Pancreas (tissue), 10 donors: ENCODE measurements at regions not wholly inside any gene's neighbourhood (a gene's known extent, or its start where the extent isn't known, plus 50 kb on each side); places are given as distances from the start of the nearest gene placed in this dataset.

ENCODE experiments used
- ATAC-seq, 4 donors: fragments of 200-7000 bp; cut with Tn5 transposase; one replicate each; pipeline versions ENCODE4 v1.8.0 to v1.9.1; 2020; ENCODE audit warnings: mild to moderate bottlenecking in 4 of 4, moderate library complexity in 4 of 4
- DNase-seq, 6 donors: peaks; one replicate each; pipeline ENCODE4 v3.0.0-alpha.2; 2020
- FAIRE-seq: peaks from 2 replicates; lab custom pipeline; 2012; peaks lifted over from hg19 to GRCh38; lab: Jason Lieb, UNC
- H3K27ac ChIP-seq, 4 donors: fragments of 200-600 bp; sonication (generic); 1 replicate in 3 of 4; 2 replicates in 1 of 4; pipeline versions ENCODE4 v1.5.0 to v1.8.0; 2020
- H3K27me3 ChIP-seq, 4 donors: fragments of 200-600 bp; one replicate each; pipeline ENCODE4 v1.8.0; 2021
- H3K36me3 ChIP-seq, 3 donors: fragments of 200-600 bp; sonication (generic) in 1 of 3; one replicate each; pipeline versions ENCODE4 v1.5.0 to v1.8.0; 2020 to 2021
- H3K4me1 ChIP-seq, 3 donors: fragments of 200-600 bp; one replicate each; pipeline ENCODE4 v1.8.0; 2021
- H3K4me3 ChIP-seq, 4 donors: fragments of 200-600 bp; sonication (generic) in 2 of 4; one replicate each; pipeline versions ENCODE4 v1.5.0 to v1.8.0; 2020 to 2021
- H3K9me3 ChIP-seq, 4 donors: fragments of 200-600 bp; one replicate each; pipeline ENCODE4 v1.8.0; 2021
- WGBS, 2 donors: extraction: QIAGEN DNeasy Blood & Tissue Kit; methylation state at CpG; one replicate each; pipeline ENCODE4 v1.1.7; 2013; 5-methylcytosine and 5-hydroxymethylcytosine counted together
- intact Hi-C, 3 donors: fragments of 100-400 bp; cut with DNase I; formaldehyde crosslinking; loops; one replicate each; pipeline versions ENCODE4 v1.11.1 to v1.14.2; 2022
- TF ChIP-seq, protein P1 (sequence below), 4 donors: fragments of 200-600 bp; sonication (generic) in 3 of 4; IDR thresholded peaks; one replicate each; pipeline versions ENCODE4 v1.5.0 to v1.8.0; 2021; ENCODE audit warnings: antibody characterized with exemption in 4 of 4
- donor health status: healthy with polysubstance abuse.
- donor health status: DM: no; HTN: no; CAD: no; lungs with moderate emphysema.
- donor health status: DM: no; HTN: no; CAD: no.
- donor health status: control.
- donor health status: control.
- donor health status: Bipolar disorder and iron deficiency.
- donor health status: DM: yes; HTN: yes; CAD: no.
- donor health status: DM: no; HTN: no; CAD: no.
- donor health status: DM: no; HTN: no; CAD: no.
- donor health status: DM: yes; HTN: yes; CAD: no.

DNA sequence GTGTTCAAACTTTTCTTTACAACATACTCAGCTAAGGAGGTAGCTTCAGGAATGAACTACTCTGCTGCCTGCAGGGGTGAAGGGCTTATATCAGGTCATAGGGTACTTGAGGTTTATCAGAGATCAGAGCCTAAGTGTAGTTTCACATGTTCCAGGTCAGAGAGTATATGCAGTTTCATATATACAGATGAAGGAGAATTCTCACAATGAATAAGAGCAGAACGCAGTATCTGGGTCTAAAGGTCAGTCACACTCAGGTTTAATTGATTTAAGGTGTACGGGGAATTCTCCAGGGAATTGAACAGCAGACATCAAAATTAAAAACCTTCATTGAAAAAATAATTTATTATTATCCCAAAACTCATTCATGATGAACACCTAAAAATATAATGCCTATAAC lies 700.6 kb downstream of the TECRL start:
- no peak for DNase-seq
- 9 to 11% methylated on average over 2 of the region's 2 CpGs for WGBS, 2 donors
- Histone ChIP-seq H3K27me3 (no peaks in the 10 kb centered on the region), H3K36me3 (no peaks in the 10 kb centered on the region), H3K9me3 (no peaks in the 10 kb centered on the region), H3K4me1 (no peaks in the 10 kb centered on the region), H3K27ac (no peak overlapping the region), H3K4me3 (no peak overlapping the region)
- intact Hi-C loops: no loop called here
- no peak for ATAC-seq
- TF ChIP-seq, protein P1, sequence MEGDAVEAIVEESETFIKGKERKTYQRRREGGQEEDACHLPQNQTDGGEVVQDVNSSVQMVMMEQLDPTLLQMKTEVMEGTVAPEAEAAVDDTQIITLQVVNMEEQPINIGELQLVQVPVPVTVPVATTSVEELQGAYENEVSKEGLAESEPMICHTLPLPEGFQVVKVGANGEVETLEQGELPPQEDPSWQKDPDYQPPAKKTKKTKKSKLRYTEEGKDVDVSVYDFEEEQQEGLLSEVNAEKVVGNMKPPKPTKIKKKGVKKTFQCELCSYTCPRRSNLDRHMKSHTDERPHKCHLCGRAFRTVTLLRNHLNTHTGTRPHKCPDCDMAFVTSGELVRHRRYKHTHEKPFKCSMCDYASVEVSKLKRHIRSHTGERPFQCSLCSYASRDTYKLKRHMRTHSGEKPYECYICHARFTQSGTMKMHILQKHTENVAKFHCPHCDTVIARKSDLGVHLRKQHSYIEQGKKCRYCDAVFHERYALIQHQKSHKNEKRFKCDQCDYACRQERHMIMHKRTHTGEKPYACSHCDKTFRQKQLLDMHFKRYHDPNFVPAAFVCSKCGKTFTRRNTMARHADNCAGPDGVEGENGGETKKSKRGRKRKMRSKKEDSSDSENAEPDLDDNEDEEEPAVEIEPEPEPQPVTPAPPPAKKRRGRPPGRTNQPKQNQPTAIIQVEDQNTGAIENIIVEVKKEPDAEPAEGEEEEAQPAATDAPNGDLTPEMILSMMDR (IDR thresholded peaks at IDR 0.05): no peak
- no peak for FAIRE-seq

DNA sequence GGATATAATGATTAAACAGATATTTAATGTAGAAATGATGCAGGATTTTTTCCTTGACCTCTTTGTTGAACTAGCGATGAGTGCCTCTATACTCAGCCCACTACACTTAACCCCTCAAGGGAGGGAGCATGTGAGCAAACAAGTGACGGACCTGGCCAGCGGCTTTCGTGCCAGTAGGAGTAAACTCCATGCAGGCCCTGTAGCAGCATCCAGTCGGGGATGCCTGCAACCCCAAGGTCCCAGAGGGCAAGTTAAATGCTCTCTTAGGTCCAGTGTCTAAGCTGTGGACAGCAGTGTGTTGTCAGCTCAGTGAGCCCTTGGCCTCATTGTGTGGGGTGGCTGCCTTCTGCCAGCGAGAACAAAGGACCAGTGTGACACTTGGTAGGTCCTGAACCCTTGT lies 708.7 kb downstream of the TECRL start:
- Histone ChIP-seq H3K27ac (no peak overlapping the region), H3K4me3 (no peak overlapping the region), H3K4me1 (no peaks in the 10 kb centered on the region), H3K36me3 (no peaks in the 10 kb centered on the region), H3K9me3 (no peaks in the 10 kb centered on the region), H3K27me3 (no peaks in the 10 kb centered on the region)
- FAIRE-seq (no peak), ATAC-seq (no peak), DNase-seq (peak in 1 of 6 donors; percentile 10)
- TF ChIP-seq, protein P1 (IDR thresholded peaks at IDR 0.05): no peak
- intact Hi-C loops: no loop called here
- 59 to 75% methylated on average over 6 of the region's 6 CpGs for WGBS, 2 donors

DNA sequence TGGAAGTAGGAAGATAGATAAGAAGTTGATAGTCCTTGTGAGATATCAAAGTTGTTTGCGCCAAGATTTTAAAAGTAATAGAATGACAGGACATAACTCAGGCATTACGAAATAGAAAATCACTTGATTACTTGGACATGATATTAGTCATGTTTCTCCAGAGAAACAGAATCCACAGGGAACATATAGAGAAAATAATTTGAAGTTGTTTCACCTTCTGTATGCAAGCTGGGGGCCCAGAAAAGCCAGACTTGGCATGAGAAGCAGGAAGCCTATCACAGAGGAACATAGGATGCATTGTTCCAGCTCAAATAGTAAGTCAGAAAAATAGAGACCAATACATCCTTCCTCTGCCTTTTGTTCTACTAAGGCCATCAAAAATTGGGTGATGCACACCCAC lies 715.9 kb downstream of the TECRL start:
- TF ChIP-seq, protein P1 (IDR thresholded peaks at IDR 0.05): no peak
- 54 to 67% methylated on average over 2 of the region's 2 CpGs for WGBS, 2 donors
- no peak for ATAC-seq

DNA sequence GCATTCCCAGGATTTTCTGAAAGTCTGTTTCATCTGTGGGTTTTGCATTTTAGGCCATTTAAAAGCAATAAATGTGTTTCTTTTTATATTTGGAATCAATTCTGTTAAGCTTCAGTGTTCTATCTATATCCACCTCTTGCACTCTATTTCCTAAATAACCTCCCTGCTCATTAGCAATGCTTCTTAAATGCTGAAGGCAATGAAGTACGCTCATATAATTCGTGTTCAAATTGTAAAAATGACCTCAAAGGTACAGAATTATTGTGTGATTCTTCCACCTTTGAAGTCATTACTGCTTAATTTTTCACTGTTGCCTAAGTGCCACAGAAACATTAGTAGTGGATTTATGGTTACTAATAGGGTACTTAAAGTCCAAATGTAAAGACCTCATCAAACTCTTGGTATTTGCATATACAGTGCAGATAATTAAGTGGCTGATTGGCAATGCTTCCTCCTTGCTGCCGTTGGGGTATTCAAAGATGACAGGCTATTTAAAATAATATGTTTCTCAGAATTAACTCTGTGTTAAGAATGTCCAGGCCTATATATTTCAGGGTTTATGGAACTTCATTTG lies 730.8 kb downstream of the TECRL start:
- WGBS, 2 donors: 44 to 45% methylated on average over 3 of the region's 3 CpGs
- Histone ChIP-seq H3K27ac (no peak overlapping the region), H3K36me3 (no peaks in the 10 kb centered on the region), H3K4me3 (no peak overlapping the region), H3K9me3 (no peaks in the 10 kb centered on the region), H3K27me3 (no peaks in the 10 kb centered on the region), H3K4me1 (no peaks in the 10 kb centered on the region)
- DNase-seq (no peak), ATAC-seq (no peak), FAIRE-seq (no peak)
- intact Hi-C loops: no loop called here
- TF ChIP-seq, protein P1 (IDR thresholded peaks at IDR 0.05): no peak

More for the DNA sequence above, 715.9 kb downstream of the TECRL start:
- no peaks in the 10 kb centered on the region for H3K4me1 ChIP-seq
- intact Hi-C loops: no loop called here
- DNase-seq (no peak), FAIRE-seq (no peak)
- no peaks in the 10 kb centered on the region for H3K9me3 ChIP-seq
- no peak overlapping the region for H3K27ac ChIP-seq
- H3K27me3 ChIP-seq: no peaks in the 10 kb centered on the region
- H3K36me3 ChIP-seq: no peaks in the 10 kb centered on the region
- no peak overlapping the region for H3K4me3 ChIP-seq

DNA sequence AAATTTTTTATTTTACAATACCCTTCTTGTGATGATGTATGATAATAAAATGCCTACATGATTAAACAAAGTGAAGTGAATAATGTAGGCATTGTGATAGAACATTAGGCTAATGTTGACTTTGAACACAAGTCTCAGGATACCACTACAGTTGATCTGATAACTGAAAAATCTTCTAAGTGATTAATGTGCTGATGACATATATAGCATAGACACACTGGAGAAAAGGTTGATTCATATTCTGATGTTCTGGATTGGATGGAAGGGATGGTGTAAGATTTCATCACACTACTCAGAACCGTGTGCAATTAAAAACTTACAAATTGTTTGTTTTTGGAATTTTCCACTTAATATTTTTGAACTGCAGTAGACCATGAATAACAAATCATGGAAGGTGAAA lies 738.5 kb downstream of the TECRL start:
- no peak overlapping the region for H3K27ac ChIP-seq
- FAIRE-seq (no peak), DNase-seq (no peak), ATAC-seq (no peak)
- H3K4me1 ChIP-seq: no peaks in the 10 kb centered on the region
- 22 to 37% methylated on average over 1 of the region's 1 CpG for WGBS, 2 donors
- intact Hi-C loops: no loop called here
- H3K27me3 ChIP-seq: no peaks in the 10 kb centered on the region
- no peaks in the 10 kb centered on the region for H3K9me3 ChIP-seq
- no peak overlapping the region for H3K4me3 ChIP-seq
- TF ChIP-seq, protein P1 (IDR thresholded peaks at IDR 0.05): no peak
- H3K36me3 ChIP-seq: no peaks in the 10 kb centered on the region
